GM21515 (cell line): ENCODE measurements at regions not wholly inside any gene's neighbourhood (a gene's known extent, or its start where the extent isn't known, plus 50 kb on each side); places are given as distances from the start of the nearest gene placed in this dataset.
A peak's percentile ranks its signal among the peaks of the same experiment; 100 is the strongest.

Source experiments
- ATAC-seq: cut with Tn5 transposase; IDR thresholded peaks from one replicate; pipeline ENCODE4 v1.9.1; 2021; ENCODE audit not compliant: unreplicated experiment

GRCh38 chr6:79777713-79778579, 146.8 kb downstream of the SH3BGRL2 start:
- ATAC-seq, result peak; percentile 89

- no peak for ATAC-seq
Measured at GRCh38 chr6:79776076-79776475, 144.9 kb downstream of the SH3BGRL2 start.

- no peak for ATAC-seq
Measured at GRCh38 chr6:79775222-79775621, 144.1 kb downstream of the SH3BGRL2 start.

GRCh38 chr6:79764747-79765146, 133.6 kb downstream of the SH3BGRL2 start:
- ATAC-seq, result no peak

- no peak for ATAC-seq
Measured at GRCh38 chr6:79763301-79763700, 132.2 kb downstream of the SH3BGRL2 start.

- no peak for ATAC-seq
Measured at GRCh38 chr6:79762370-79762769, 131.2 kb downstream of the SH3BGRL2 start.

- ATAC-seq, result no peak
Measured at GRCh38 chr6:79756496-79756895, 125.4 kb downstream of the SH3BGRL2 start.

- no peak for ATAC-seq
Measured at GRCh38 chr6:79755967-79756366, 124.8 kb downstream of the SH3BGRL2 start.
